BLaER1 treated with 17β-estradiol and CSF1 and Interleukin-3, amounts not matched to agents 10 nM and 100 nM (cell line): ENCODE measurements at regions not wholly inside any gene's neighbourhood (a gene's known extent, or its start where the extent isn't known, plus 50 kb on each side); places are given as distances from the start of the nearest gene placed in this dataset.

Experiments
- H3K27ac ChIP-seq, 11 experiments: shearing (Covaris generic); formaldehyde crosslinking; 2 replicates each; pipeline ENCODE4 v1.8.1; 2022
- H3K27me3 ChIP-seq, 11 experiments: shearing (Covaris generic); formaldehyde crosslinking; 2 replicates each; pipeline ENCODE4 v1.8.1; 2022
- H3K36me3 ChIP-seq, 11 experiments: shearing (Covaris generic); formaldehyde crosslinking; 2 replicates each; pipeline ENCODE4 v1.8.1; 2022
- H3K4me1 ChIP-seq, 10 experiments: shearing (Covaris generic); formaldehyde crosslinking; 2 replicates each; pipeline ENCODE4 v1.8.1; 2022
- H3K4me2 ChIP-seq, 11 experiments: shearing (Covaris generic); formaldehyde crosslinking; 2 replicates each; pipeline ENCODE4 v1.8.1; 2022
- H3K4me3 ChIP-seq, 10 experiments: shearing (Covaris generic); formaldehyde crosslinking; 2 replicates each; pipeline ENCODE4 v1.8.1; 2022
- H3K9ac ChIP-seq, 11 experiments: shearing (Covaris generic); formaldehyde crosslinking; 2 replicates each; pipeline ENCODE4 v1.8.1; 2022
- H3K9me3 ChIP-seq, 11 experiments: shearing (Covaris generic); formaldehyde crosslinking; replicated peaks in 1 of 11; 2 replicates each; pipeline ENCODE4 v1.8.1; 2022
- H4K20me1 ChIP-seq, 11 experiments: shearing (Covaris generic); formaldehyde crosslinking; 2 replicates each; pipeline ENCODE4 v1.8.1; 2022
- Cebpa-rat ChIP-seq, 11 experiments: shearing (Covaris generic); IDR thresholded peaks; 2 replicates each; pipeline ENCODE4 v1.8.1; 2022

GRCh38 chr5:167678481-167678880 lies 613.0 kb upstream of the WWC1 start:
- Histone ChIP-seq H3K27me3 (no peaks in the 10 kb centered on the region), H3K27ac (no peak overlapping the region), H3K9ac (no peak overlapping the region), H4K20me1 (no peaks in the 10 kb centered on the region), H3K4me2 (no peak overlapping the region), H3K4me1 (0 out of 20 replicates have a peak, but pooled peaks cover 0 to 3% (median 0%) of the 10 kb centered on the region in 10 experiments), H3K36me3 (peaks cover 0 to 64% (median 23%) of the 10 kb centered on the region in 11 experiments; a peak in 12 of 22 replicates), H3K4me3 (no peak overlapping the region), H3K9me3 (peaks cover 13 to 70% (median 45%) of the 10 kb centered on the region in 11 experiments; a peak in 21 of 22 replicates)
- no peak for TF ChIP-seq Cebpa-rat (IDR thresholded peaks at IDR 0.05)

GRCh38 chr5:167684251-167684650 lies 607.2 kb upstream of the WWC1 start:
- Histone ChIP-seq H3K4me1 (peaks cover 22 to 39% (median 28%) of the 10 kb centered on the region in 10 experiments), H3K36me3 (peaks cover 0 to 42% (median 0%) of the 10 kb centered on the region in 11 experiments; a peak in 3 of 22 replicates), H3K9ac (no peak overlapping the region), H4K20me1 (no peaks in the 10 kb centered on the region), H3K4me2 (peak overlapping the region in 3 of 11 experiments; percentile 8 to 14 (median 10); a peak in 2 of 22 replicates), H3K27ac (no peak overlapping the region), H3K9me3 (peaks cover 0 to 34% (median 17%) of the 10 kb centered on the region in 11 experiments; a peak in 14 of 22 replicates), H3K4me3 (no peak overlapping the region), H3K27me3 (no peaks in the 10 kb centered on the region)
- no peak for TF ChIP-seq Cebpa-rat (IDR thresholded peaks at IDR 0.05)

- Histone ChIP-seq H3K27me3 (no peaks in the 10 kb centered on the region), H3K27ac (peak overlapping the region in 3 of 11 experiments; percentile 3 to 21 (median 9); a peak in 1 of 22 replicates), H3K9me3 (0 out of 22 replicates have a peak, but pooled peaks cover 0 to 3% (median 0%) of the 10 kb centered on the region in 11 experiments), H3K4me3 (no peak overlapping the region), H4K20me1 (peaks cover 0 to 3% (median 0%) of the 10 kb centered on the region in 11 experiments; a peak in 1 of 22 replicates), H3K9ac (no peak overlapping the region), H3K4me2 (peak overlapping the region in 10 of 11 experiments; percentile 28 to 61 (median 50); a peak in 15 of 22 replicates), H3K36me3 (peaks cover 0 to 52% (median 0%) of the 10 kb centered on the region in 11 experiments; a peak in 5 of 22 replicates), H3K4me1 (peaks cover 22 to 38% (median 28%) of the 10 kb centered on the region in 10 experiments)
- no peak for TF ChIP-seq Cebpa-rat (IDR thresholded peaks at IDR 0.05)
These were observed 602.9 kb upstream of the WWC1 start for GRCh38 chr5:167688341-167689130.

GRCh38 chr5:167694325-167695147 lies 596.9 kb upstream of the WWC1 start:
- Histone ChIP-seq H3K36me3 (peaks cover 0 to 43% (median 0%) of the 10 kb centered on the region in 11 experiments; a peak in 8 of 22 replicates), H4K20me1 (peaks cover 0 to 3% (median 0%) of the 10 kb centered on the region in 11 experiments; a peak in 1 of 22 replicates), H3K27me3 (no peaks in the 10 kb centered on the region), H3K4me1 (peaks cover 0 to 5% (median 0%) of the 10 kb centered on the region in 10 experiments; a peak in 1 of 20 replicates), H3K9ac (no peak overlapping the region), H3K4me3 (no peak overlapping the region), H3K4me2 (no peak overlapping the region), H3K9me3 (0 out of 22 replicates have a peak, but pooled peaks cover 0 to 6% (median 0%) of the 10 kb centered on the region in 11 experiments), H3K27ac (no peak overlapping the region)
- no peak for TF ChIP-seq Cebpa-rat (IDR thresholded peaks at IDR 0.05)

- peaks cover 0 to 6% (median 0%) of the 10 kb centered on the region in 11 experiments; a peak in 1 of 22 replicates for H4K20me1 ChIP-seq
- H3K27ac ChIP-seq, result no peak overlapping the region
- no peak overlapping the region for H3K4me2 ChIP-seq
- H3K36me3 ChIP-seq, result peaks cover 0 to 32% (median 0%) of the 10 kb centered on the region in 11 experiments; a peak in 7 of 22 replicates
- peaks cover 0 to 5% (median 0%) of the 10 kb centered on the region in 10 experiments; a peak in 1 of 20 replicates for H3K4me1 ChIP-seq
- 0 out of 22 replicates have a peak, but pooled peaks cover 0 to 6% (median 0%) of the 10 kb centered on the region in 11 experiments for H3K9me3 ChIP-seq
- TF ChIP-seq Cebpa-rat (IDR thresholded peaks at IDR 0.05), result no peak
- H3K9ac ChIP-seq, result no peak overlapping the region
- H3K4me3 ChIP-seq, result no peak overlapping the region
- no peaks in the 10 kb centered on the region for H3K27me3 ChIP-seq
These were observed 594.7 kb upstream of the WWC1 start for GRCh38 chr5:167696558-167697314.

GRCh38 chr5:167699432-167699831 lies 592.0 kb upstream of the WWC1 start:
- Histone ChIP-seq H3K4me3 (no peak overlapping the region), H3K9ac (no peak overlapping the region), H3K27me3 (no peaks in the 10 kb centered on the region), H3K4me2 (no peak overlapping the region), H3K36me3 (peaks cover 0 to 22% (median 0%) of the 10 kb centered on the region in 11 experiments; a peak in 5 of 22 replicates), H3K9me3 (0 out of 22 replicates have a peak, but pooled peaks cover 0 to 6% (median 0%) of the 10 kb centered on the region in 11 experiments), H4K20me1 (peaks cover 0 to 5% (median 0%) of the 10 kb centered on the region in 11 experiments; a peak in 1 of 22 replicates), H3K4me1 (0 out of 20 replicates have a peak, but pooled peaks cover 0 to 5% (median 0%) of the 10 kb centered on the region in 10 experiments), H3K27ac (peak overlapping the region in 1 of 11 experiments; percentile 6; a peak in 1 of 22 replicates)
- no peak for TF ChIP-seq Cebpa-rat (IDR thresholded peaks at IDR 0.05)

- H3K27me3 ChIP-seq, result no peaks in the 10 kb centered on the region
- peaks cover 0 to 27% (median 0%) of the 10 kb centered on the region in 11 experiments; a peak in 7 of 22 replicates for H3K36me3 ChIP-seq
- H3K4me3 ChIP-seq, result no peak overlapping the region
- H3K4me2 ChIP-seq, result no peak overlapping the region
- no peak for TF ChIP-seq Cebpa-rat (IDR thresholded peaks at IDR 0.05)
- 0 out of 20 replicates have a peak, but pooled peaks cover 0 to 5% (median 0%) of the 10 kb centered on the region in 10 experiments for H3K4me1 ChIP-seq
- H4K20me1 ChIP-seq, result peaks cover 0 to 5% (median 0%) of the 10 kb centered on the region in 11 experiments; a peak in 1 of 22 replicates
- H3K9ac ChIP-seq, result no peak overlapping the region
- no peak overlapping the region for H3K27ac ChIP-seq
- no peaks in the 10 kb centered on the region for H3K9me3 ChIP-seq
These were observed 590.4 kb upstream of the WWC1 start for GRCh38 chr5:167701051-167701450.

GRCh38 chr5:167702014-167702413 lies 589.4 kb upstream of the WWC1 start:
- no peak for TF ChIP-seq Cebpa-rat (IDR thresholded peaks at IDR 0.05)
- H3K27ac ChIP-seq, result no peak overlapping the region

More at GRCh38 chr5:167702014-167702413, 589.4 kb upstream of the WWC1 start:
- no peak overlapping the region for H3K4me3 ChIP-seq
- peaks cover 0 to 5% (median 0%) of the 10 kb centered on the region in 11 experiments; a peak in 1 of 22 replicates for H4K20me1 ChIP-seq
- no peaks in the 10 kb centered on the region for H3K27me3 ChIP-seq
- no peak overlapping the region for H3K4me2 ChIP-seq
- peaks cover 0 to 22% (median 0%) of the 10 kb centered on the region in 11 experiments; a peak in 7 of 22 replicates for H3K36me3 ChIP-seq
- no peaks in the 10 kb centered on the region for H3K9me3 ChIP-seq
- 0 out of 20 replicates have a peak, but pooled peaks cover 0 to 5% (median 0%) of the 10 kb centered on the region in 10 experiments for H3K4me1 ChIP-seq
- H3K9ac ChIP-seq, result no peak overlapping the region
